ENCODE measurements at regions not wholly inside any gene's neighbourhood (a gene's known extent, or its start where the extent isn't known, plus 50 kb on each side); places are given as distances from the start of the nearest gene placed in this dataset.

- TF ChIP-seq ATF3 (IDR thresholded peaks at IDR 0.05) (no peak), EGR1 (IDR thresholded peaks at IDR 0.05; ENCODE audit: low read depth in 2 of 2) (no peak), FOXA1 (IDR thresholded peaks at IDR 0.05) (no peak), RXRA (IDR thresholded peaks at IDR 0.05) (no peak), ZBTB33 (IDR thresholded peaks at IDR 0.05) (no peak), RAD21 (IDR thresholded peaks at IDR 0.05) (no peak), HNF4G (IDR thresholded peaks at IDR 0.05) (no peak), JUND (IDR thresholded peaks at IDR 0.05) (no peak), SP1 (IDR thresholded peaks at IDR 0.05) (no peak), NR2F2 (IDR thresholded peaks at IDR 0.05) (no peak), FOXA2 (IDR thresholded peaks at IDR 0.05) (no peak), TAF1 (conservative IDR thresholded peaks at IDR 0.05) (no peak), YY1 (IDR thresholded peaks at IDR 0.05) (no peak), GABPA (IDR thresholded peaks at IDR 0.05 in 1 of 2, conservative IDR thresholded peaks at IDR 0.05 in 1 of 2) (no peak)
- TF ChIP-seq, protein P1, sequence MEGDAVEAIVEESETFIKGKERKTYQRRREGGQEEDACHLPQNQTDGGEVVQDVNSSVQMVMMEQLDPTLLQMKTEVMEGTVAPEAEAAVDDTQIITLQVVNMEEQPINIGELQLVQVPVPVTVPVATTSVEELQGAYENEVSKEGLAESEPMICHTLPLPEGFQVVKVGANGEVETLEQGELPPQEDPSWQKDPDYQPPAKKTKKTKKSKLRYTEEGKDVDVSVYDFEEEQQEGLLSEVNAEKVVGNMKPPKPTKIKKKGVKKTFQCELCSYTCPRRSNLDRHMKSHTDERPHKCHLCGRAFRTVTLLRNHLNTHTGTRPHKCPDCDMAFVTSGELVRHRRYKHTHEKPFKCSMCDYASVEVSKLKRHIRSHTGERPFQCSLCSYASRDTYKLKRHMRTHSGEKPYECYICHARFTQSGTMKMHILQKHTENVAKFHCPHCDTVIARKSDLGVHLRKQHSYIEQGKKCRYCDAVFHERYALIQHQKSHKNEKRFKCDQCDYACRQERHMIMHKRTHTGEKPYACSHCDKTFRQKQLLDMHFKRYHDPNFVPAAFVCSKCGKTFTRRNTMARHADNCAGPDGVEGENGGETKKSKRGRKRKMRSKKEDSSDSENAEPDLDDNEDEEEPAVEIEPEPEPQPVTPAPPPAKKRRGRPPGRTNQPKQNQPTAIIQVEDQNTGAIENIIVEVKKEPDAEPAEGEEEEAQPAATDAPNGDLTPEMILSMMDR (IDR thresholded peaks at IDR 0.05; ENCODE audit: low read depth, low read length, missing input control): no peak
- TF ChIP-seq, protein P2, sequence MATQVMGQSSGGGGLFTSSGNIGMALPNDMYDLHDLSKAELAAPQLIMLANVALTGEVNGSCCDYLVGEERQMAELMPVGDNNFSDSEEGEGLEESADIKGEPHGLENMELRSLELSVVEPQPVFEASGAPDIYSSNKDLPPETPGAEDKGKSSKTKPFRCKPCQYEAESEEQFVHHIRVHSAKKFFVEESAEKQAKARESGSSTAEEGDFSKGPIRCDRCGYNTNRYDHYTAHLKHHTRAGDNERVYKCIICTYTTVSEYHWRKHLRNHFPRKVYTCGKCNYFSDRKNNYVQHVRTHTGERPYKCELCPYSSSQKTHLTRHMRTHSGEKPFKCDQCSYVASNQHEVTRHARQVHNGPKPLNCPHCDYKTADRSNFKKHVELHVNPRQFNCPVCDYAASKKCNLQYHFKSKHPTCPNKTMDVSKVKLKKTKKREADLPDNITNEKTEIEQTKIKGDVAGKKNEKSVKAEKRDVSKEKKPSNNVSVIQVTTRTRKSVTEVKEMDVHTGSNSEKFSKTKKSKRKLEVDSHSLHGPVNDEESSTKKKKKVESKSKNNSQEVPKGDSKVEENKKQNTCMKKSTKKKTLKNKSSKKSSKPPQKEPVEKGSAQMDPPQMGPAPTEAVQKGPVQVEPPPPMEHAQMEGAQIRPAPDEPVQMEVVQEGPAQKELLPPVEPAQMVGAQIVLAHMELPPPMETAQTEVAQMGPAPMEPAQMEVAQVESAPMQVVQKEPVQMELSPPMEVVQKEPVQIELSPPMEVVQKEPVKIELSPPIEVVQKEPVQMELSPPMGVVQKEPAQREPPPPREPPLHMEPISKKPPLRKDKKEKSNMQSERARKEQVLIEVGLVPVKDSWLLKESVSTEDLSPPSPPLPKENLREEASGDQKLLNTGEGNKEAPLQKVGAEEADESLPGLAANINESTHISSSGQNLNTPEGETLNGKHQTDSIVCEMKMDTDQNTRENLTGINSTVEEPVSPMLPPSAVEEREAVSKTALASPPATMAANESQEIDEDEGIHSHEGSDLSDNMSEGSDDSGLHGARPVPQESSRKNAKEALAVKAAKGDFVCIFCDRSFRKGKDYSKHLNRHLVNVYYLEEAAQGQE (IDR thresholded peaks at IDR 0.05): no peak
- TF ChIP-seq, protein P3, sequence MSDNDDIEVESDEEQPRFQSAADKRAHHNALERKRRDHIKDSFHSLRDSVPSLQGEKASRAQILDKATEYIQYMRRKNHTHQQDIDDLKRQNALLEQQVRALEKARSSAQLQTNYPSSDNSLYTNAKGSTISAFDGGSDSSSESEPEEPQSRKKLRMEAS (IDR thresholded peaks at IDR 0.05): no peak
- H3K9ac ChIP-seq (ENCODE audit: low read depth in 1 of 2, low read length in 2 of 2): no peak overlapping the region
- H3K27me3 ChIP-seq (ENCODE audit: control insufficient read depth in 4 of 4, insufficient read depth in 4 of 4, low read length in 3 of 4): peaks cover 0 to 3% (median 0%) of the 10 kb centered on the region in 4 donors
- H3K4me1 ChIP-seq (ENCODE audit: control insufficient read depth in 4 of 4, insufficient read depth in 4 of 4, low read length in 3 of 4): no peaks in the 10 kb centered on the region
- no peaks in the 10 kb centered on the region for H3K9me3 ChIP-seq (ENCODE audit: control insufficient read depth in 4 of 4, low read length in 3 of 4)
- DNase-seq (ENCODE audit: low spot score): no peak
- 75% methylated on average over 6 of the region's 6 CpGs for WGBS
- H3K4me3 ChIP-seq (ENCODE audit: low read depth in 1 of 3, low read length in 3 of 3): no peak overlapping the region
- H3K36me3 ChIP-seq (ENCODE audit: control insufficient read depth in 4 of 4, insufficient read depth in 3 of 4, low read depth in 1 of 4, low read length in 3 of 4): no peaks in the 10 kb centered on the region
- H3K27ac ChIP-seq (ENCODE audit: low read depth in 1 of 2, low read length in 2 of 2): no peak overlapping the region
These were observed 438.6 kb upstream of the PFKP start for GRCh38 chr10:2628705-2629104.

DNA sequence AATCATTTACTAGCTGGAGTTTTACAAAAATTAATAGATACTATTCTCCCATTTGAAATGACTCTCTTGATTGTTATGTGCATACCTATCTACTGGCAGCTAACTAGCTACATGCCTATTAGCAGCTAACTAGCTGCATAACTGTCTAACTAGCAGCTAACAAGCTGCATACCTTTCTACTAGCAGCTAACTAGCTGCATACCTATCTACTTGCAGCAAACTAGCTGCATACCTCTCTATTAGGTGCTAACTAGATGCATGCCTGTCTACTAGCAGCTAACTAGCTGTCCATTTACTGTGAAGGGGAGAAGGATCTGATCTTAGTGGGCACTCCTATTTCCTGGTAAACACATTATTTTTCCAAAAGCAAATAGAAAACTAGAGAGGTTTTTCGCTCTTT lies 439.4 kb upstream of the PFKP start:
- Histone ChIP-seq H3K9ac (ENCODE audit: low read depth in 1 of 2, low read length in 2 of 2) (no peak overlapping the region), H3K4me3 (ENCODE audit: low read depth in 1 of 3, low read length in 3 of 3) (no peak overlapping the region), H3K27me3 (ENCODE audit: control insufficient read depth in 4 of 4, insufficient read depth in 4 of 4, low read length in 3 of 4) (peaks cover 0 to 3% (median 0%) of the 10 kb centered on the region in 4 donors), H3K36me3 (ENCODE audit: control insufficient read depth in 4 of 4, insufficient read depth in 3 of 4, low read depth in 1 of 4, low read length in 3 of 4) (no peaks in the 10 kb centered on the region), H3K4me1 (ENCODE audit: control insufficient read depth in 4 of 4, insufficient read depth in 4 of 4, low read length in 3 of 4) (no peaks in the 10 kb centered on the region), H3K9me3 (ENCODE audit: control insufficient read depth in 4 of 4, low read length in 3 of 4) (no peaks in the 10 kb centered on the region), H3K27ac (ENCODE audit: low read depth in 1 of 2, low read length in 2 of 2) (no peak overlapping the region)
- DNase-seq (ENCODE audit: low spot score): no peak
- WGBS: 68% methylated on average over 1 of the region's 1 CpG
- TF ChIP-seq FOXA1 (IDR thresholded peaks at IDR 0.05): no peak
- no peak for TF ChIP-seq HNF4G (IDR thresholded peaks at IDR 0.05)
- TF ChIP-seq NR2F2 (IDR thresholded peaks at IDR 0.05): no peak
- TF ChIP-seq SP1 (IDR thresholded peaks at IDR 0.05): no peak
- no peak for TF ChIP-seq HNF4A (conservative IDR thresholded peaks at IDR 0.05)
- no peak for TF ChIP-seq TAF1 (conservative IDR thresholded peaks at IDR 0.05)
- no peak for TF ChIP-seq JUND (IDR thresholded peaks at IDR 0.05)
- no peak for TF ChIP-seq YY1 (IDR thresholded peaks at IDR 0.05)
- no peak for TF ChIP-seq EGR1 (IDR thresholded peaks at IDR 0.05; ENCODE audit: low read depth in 2 of 2)
- no peak for TF ChIP-seq FOXA2 (IDR thresholded peaks at IDR 0.05)
- TF ChIP-seq, protein P2 (IDR thresholded peaks at IDR 0.05): no peak
- TF ChIP-seq ZBTB33 (IDR thresholded peaks at IDR 0.05): no peak
- no peak for TF ChIP-seq RXRA (IDR thresholded peaks at IDR 0.05)
- TF ChIP-seq RAD21 (IDR thresholded peaks at IDR 0.05): no peak
